Posterior vena cava (tissue), 2 donors: ENCODE measurements at regions not wholly inside any gene's neighbourhood (a gene's known extent, or its start where the extent isn't known, plus 50 kb on each side); places are given as distances from the start of the nearest gene placed in this dataset.

Experiments used
- DNase-seq: peaks from one replicate; pipeline ENCODE4 v3.0.0-alpha.2; 2020; ENCODE audit warnings: low spot score
- intact Hi-C, 2 donors: fragments of 100-400 bp; cut with DNase I; formaldehyde crosslinking; loops; one replicate each; pipeline versions ENCODE4 v1.14.1 to v1.14.2; 2022 to 2023
- donor health status: DM: yes; HTN: yes; CAD: no.
- donor health status: DM: yes; HTN: yes; CAD: no.

DNA sequence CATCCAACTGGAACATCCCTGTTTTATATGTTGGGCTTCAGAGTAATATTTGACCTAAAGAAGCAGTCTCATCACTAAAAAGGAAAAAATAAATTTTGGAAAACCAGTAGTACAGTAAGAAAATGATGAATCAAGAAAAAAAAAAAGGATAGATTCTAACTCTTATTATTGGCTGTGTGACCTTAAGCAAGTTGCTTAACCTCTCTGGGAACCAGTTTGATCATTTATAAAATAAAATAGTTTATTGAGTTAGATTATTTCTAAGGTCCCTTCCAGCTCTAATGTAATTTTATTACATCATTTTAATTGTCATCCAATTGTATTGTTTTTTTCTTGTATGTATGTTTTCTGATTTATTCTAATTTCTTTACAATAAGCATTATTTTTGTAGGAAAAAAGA is 127.0 kb downstream of the PRELID2 start:
- intact Hi-C loops = no loop called here
- no peak for DNase-seq

DNA sequence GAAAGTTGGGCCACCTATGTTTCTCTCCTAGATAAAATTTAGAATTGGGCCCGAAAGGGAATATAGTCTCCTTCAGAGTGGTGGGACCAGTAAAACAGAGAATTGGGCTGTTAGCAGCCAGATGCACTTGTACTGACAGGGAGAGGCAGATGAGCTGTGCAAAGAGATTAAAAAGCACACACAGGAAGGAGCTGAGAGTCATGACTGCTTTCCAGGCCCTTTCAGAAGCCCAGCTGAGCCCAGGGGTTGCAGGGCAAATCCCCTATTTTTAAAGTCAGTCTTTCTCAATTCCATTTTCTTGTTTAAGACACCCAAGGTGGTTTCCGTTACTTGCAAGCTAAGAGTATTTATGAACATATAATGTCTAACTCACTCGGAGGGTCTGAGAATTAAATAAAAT is 130.4 kb downstream of the PRELID2 start:
- intact Hi-C loops = no loop called here
- no peak for DNase-seq

DNA sequence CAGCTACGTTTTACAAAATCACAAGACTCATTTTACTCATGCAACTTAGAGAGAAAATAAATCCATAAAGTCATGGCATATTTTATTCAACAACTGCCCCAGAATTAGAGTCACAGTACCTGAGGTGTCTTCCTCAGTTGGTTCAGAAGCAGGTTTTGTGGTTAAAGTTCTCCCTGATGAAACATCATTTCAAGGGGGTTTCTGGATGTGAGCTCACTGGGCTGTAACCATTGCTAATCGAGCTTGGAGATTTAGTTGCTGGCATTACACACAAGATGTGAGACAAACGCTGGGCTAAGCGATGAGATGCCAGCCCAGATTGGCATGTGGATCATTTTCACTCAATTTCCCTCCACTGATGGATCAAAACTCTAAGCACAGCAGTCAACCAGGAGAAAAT is 131.3 kb downstream of the PRELID2 start:
- no peak for DNase-seq
- intact Hi-C loops = no loop called here

DNA sequence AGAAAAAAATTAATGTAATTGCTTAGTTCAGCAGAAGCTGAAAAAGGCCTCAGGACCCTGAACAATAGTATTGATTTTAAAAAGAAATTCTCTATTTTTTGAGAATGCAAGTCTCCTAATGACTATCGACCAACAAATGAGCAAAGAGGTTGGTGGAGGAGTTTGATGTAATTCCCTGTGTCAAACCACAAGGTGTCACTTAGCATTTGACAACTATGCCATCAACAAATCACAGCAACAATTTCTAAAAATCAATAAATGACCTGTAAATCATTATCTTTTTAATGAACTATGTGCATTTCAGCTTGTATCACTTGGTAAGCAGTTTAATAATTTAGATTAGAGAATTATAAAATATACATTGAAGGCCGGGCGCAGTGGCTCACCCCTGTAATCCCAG is 133.7 kb downstream of the PRELID2 start:
- intact Hi-C loops = no loop called here
- no peak for DNase-seq

DNA sequence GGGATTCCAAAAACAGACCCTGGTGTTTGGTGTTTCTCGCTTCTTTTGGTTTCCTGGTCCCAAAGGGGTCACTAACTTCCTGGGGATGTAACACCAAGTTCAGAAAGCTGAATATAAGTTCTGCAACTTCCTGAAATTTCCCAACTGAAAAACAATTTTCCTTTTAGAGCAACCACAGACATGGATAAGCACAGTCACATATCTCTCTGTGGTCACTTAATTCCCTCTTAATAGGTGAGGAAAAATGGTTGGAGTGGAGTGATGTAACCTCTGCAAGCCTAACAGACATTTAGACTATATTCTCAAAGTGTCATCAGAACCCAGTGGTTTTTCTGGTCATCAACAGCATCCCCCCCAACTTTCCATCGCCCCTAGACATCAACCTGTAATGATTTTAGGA is 135.3 kb downstream of the PRELID2 start:
- intact Hi-C loops = no loop called here
- DNase-seq = no peak

DNA sequence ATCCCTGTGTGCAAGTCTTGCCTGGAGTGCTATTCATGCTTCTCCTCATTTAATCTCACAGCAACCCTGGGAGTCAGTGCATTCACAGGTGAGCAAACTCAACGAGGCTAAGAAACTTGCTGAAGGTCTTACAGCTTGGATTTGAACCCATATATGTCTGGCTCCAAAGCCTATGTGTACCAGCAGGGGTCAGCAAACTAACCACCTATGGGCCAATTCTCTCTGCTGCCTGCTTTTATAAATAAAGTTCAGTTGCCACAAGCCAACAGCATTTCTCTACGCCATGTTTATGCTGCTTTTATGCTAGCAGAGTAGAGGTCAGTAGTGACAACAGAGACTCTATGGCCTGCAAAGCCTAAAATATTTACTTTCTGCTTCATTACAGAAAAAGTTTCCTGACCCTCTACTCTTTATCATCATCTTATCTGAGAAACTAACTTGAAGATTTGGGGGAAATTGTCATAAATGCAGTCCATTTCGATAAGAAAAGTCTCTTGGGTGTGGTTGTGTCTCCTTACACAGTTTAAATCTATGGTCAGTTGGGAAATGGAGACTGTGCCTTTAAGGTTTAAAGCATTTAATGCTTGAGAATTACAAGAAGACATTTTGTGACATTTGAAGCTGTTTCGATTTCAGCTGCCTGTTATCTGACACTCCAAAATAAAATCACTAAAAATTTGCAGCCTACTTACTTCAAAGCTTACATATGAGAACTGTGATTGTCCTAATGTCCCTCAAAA is 137.7 kb downstream of the PRELID2 start:
- intact Hi-C loops = no loop called here

DNA sequence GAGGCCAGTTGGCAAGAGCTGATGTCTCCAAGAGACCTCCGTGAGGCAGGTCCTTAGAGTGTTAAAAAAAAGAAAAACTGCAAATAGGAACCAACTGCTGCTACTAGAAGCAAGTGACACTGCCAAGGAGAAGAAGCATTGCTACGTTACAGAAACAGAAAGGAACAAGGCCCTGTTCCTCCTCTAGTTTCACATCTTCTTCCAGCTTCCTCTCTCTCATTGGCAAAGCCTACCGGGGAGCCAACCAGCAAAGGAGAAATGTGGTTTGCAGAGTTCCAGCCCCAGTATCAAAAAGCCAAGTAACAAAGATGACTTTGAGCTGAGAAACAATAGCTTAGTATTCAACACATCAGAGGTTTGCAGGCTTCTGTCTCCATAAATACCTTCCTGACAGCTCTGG is 145.9 kb downstream of the PRELID2 start:
- intact Hi-C loops = loop anchor here in 1 of 2 donors (10.0 kb wide), 1 partner anchor 1256 kb away; no protein-coding TSS in a partner anchor
- DNase-seq = no peak

More for the DNA sequence above, 137.7 kb downstream of the PRELID2 start:
- no peak for DNase-seq

DNA sequence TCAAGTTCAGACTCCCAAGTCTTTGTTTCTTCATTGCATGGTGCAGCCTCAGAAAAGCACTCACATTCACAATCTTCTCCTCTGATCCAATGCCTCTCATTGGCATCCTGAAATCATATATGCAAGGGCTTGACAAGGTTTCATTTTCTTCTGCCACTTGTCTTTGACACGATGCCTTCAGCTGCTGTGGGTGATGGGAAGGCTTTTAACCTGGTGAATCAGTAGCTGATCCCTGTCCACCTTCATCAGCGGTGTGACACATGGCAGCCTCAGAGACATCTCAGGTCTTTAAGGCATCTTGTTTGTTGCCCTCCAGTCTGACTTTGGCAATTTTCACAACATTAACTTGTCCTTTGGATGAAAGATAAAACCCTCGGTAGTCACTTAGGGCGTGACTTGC is 147.2 kb downstream of the PRELID2 start:
- no peak for DNase-seq
- intact Hi-C loops = loop anchor here in 1 of 2 donors (10.0 kb wide), 1 partner anchor 1257 kb away; no protein-coding TSS in a partner anchor

DNA sequence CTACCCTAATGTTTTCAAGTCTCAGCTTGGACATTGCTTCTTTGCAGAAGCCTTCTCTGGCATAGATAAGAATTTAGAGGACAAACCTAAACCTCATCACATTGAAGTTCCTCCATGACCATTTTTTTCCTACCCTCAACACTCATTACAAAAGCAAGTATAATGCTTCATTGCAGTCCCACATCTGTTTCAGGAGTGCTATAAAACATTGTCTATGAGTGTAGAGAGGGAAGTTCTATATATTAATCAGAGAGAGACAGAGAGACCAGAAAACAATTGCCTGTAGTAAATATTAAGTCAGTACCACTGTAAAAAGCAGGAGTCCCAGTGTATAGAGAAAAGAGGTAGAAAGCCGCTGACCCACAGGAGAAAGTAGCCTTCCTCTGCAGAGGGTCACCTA is 149.7 kb downstream of the PRELID2 start:
- no peak for DNase-seq
- intact Hi-C loops = loop anchor here in 1 of 2 donors (10.0 kb wide), 1 partner anchor 1259 kb away; no protein-coding TSS in a partner anchor

DNA sequence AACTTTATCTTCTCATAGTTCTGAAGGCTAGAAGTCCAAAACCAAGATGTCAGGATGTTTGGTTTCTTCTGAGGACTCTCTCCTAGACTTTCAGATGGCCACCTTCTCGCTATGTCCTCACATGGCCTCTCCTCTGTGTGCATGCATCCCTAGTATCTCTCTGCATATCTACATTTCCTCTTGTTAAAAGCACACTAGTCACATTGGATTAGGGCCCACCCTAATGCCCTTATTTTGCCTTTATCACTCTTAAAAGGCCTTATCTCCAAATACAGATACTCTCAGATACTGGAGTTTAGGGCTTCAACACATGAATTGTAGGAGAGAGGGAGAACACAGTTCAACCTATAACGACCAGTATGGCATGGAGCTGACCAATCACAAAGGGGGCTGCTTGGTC is 151.7 kb downstream of the PRELID2 start:
- intact Hi-C loops = loop anchor here in 1 of 2 donors (10.0 kb wide), 1 partner anchor 1261 kb away; no protein-coding TSS in a partner anchor

DNA sequence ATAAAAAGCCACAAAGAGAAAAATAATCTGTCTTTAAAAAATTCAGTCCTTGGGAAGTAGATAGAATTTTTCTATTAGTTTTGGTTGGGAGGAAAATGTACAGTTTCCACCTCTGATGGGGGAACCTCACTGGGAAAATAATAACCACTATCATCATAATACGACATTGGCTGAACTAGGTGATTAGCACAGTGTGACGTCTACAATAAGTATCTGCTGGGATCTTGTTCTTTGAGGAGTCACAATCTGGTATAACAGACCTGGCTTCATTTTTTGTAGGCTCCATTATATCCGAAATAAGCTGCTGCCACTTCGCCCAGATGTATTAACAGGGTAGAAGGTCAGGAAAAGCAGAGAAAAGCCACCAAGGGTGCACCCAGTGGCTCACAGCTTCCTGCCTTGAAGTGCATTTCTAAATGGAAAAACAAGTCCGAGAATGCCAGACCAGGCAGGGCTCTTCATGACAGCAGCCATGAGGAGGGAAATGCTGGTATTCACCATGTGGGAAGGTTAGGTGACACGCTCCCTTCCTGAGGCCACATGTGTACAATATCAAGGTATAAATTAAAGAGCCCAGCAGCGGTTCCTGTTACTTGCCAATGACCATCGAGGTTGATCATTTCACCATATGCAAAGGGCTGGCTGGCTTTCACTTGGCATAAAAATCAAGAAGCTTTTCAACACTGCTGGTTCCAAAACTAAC is 152.8 kb downstream of the PRELID2 start:
- DNase-seq = no peak
- intact Hi-C loops = loop anchor here in 1 of 2 donors (10.0 kb wide), 1 partner anchor 1262 kb away; no protein-coding TSS in a partner anchor

More for the DNA sequence above, 151.7 kb downstream of the PRELID2 start:
- no peak for DNase-seq

DNA sequence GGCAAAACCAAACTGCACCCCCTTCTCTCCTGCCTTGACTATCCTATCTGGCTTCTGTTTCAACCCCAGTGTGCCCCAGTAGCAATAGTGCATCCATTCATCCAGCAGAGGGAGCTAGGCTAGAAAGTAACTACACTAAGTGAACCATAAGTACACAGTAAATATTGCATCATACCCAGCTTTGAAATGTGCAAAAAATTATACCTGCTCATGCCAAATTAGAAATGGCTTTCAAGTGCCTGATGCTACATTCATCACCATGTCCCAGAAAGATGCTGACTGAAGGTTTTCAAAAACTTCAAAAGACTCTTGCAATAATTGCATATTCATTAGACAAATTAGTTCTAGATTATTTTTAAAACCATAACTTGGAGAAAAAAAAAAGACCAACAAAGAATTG is 153.5 kb downstream of the PRELID2 start:
- no peak for DNase-seq
- intact Hi-C loops = loop anchor here in 1 of 2 donors (10.0 kb wide), 1 partner anchor 1263 kb away; no protein-coding TSS in a partner anchor

DNA sequence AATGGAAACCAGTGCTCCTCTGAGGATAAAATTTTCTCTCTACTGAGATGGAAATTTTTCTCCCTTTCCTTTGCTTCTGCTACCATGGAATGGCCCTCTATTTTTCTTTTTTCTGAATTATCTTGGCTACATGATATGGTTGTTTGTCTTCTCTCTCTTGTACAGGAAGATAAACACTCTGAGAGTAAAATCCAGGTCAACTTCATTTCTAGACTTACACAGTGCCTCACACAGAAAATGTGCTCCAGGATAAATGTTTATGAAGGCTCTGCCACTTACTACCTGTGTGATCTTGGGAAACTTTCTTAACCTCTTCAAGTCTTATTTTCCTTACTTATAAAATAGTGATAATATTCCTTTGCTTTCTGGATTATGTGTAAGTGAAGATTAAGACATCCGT is 153.9 kb downstream of the PRELID2 start:
- intact Hi-C loops = loop anchor here in 1 of 2 donors (10.0 kb wide), 1 partner anchor 1264 kb away; no protein-coding TSS in a partner anchor

DNA sequence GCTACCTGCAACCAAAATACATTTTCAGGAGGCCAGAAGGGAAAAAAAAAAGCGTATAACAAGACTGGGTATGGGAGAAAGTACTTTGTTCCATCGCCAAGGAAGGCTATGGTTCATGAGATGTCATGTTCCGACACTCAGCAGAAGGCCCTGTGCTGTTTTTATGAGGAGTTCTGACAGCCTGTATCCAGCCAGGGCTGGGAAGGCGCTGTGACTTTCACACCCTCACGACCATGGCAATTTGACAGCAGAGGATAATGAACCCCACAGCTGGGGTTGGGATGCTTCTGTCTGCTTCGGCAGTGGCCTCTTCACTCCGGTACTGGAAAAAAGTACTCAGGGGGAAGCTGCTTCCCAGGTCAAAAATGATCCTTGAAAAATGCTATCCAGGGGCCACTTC is 154.4 kb downstream of the PRELID2 start:
- intact Hi-C loops = loop anchor here in 1 of 2 donors (10.0 kb wide), 1 partner anchor 1264 kb away; no protein-coding TSS in a partner anchor
- no peak for DNase-seq

More for the DNA sequence above, 153.9 kb downstream of the PRELID2 start:
- DNase-seq = no peak

DNA sequence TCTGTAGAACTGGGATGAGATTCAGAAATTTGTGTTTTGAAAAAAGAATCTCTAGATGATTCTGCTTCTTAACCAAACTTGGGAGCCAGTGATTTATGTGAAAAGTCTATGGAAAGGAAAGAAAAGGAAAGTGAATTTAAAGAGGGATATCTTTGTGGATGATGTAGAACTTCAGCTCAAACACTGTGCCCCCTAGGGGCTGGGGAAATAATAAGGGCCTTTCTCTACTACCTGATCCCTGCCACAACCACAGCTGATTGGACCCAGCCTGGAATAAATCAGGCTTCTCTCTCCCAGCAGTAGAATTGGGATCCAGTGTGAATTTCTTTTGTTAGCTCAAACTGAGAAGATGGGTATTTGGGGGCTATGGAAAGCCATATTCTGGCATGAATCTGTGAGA is 155.0 kb downstream of the PRELID2 start:
- intact Hi-C loops = loop anchor here in 1 of 2 donors (10.0 kb wide), 1 partner anchor 1265 kb away; no protein-coding TSS in a partner anchor
- DNase-seq = no peak

DNA sequence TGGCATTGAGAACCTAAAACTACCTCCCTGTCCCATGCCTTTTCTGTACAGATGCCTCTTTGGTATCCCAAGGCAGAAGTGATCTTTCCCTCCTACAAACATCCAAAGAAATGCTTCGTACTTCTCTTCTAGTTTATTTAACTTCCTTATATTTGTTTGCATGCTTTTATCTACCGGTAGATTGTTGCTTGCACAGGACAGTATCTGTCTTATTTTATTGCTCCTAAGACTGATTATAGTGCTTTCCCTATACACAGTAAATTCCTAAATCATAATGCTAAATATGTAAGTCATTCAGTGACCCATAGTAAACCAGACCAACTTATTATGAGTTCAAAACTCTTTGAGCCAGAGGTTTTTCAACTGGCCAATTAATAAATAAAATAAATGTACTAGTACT is 156.9 kb downstream of the PRELID2 start:
- no peak for DNase-seq
- intact Hi-C loops = no loop called here

DNA sequence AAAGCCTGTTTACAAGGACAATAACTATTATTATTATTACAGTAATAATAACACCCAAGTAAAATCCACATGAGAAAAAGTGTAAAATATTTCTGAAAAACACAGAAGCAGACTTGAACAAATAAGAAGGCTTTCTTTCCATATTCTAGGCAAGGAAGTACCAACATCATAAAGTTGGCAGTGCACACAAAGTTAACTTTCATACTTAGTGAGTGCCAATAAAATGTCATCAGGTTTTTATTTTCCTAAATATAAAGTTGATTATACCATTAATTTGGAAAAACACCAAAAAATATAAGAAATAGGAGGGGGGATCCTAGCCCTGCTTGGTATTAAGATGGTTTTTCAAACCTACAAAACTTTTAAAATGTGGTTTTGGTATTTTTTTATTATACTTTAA is 161.4 kb downstream of the PRELID2 start:
- no peak for DNase-seq
- intact Hi-C loops = no loop called here

DNA sequence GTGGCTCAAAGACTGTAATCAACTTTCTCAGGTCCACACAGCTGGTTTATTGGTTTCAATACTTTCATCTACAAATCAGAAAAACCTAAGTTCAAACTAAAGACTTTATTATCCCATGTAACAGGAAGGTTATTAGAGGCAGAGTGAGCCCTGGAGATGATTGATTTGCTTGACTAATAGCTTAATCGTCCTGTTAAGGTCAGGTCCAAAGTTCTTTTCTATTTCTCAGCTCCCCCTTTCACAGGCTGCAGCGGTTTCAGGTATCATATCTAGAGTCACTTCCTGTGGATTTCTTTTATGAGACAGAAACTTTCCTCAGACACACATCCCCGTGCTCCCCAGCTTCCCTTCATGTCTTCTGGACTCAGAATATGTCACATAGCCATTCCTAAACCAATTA is 166.4 kb downstream of the PRELID2 start:
- DNase-seq = no peak
- intact Hi-C loops = no loop called here

DNA sequence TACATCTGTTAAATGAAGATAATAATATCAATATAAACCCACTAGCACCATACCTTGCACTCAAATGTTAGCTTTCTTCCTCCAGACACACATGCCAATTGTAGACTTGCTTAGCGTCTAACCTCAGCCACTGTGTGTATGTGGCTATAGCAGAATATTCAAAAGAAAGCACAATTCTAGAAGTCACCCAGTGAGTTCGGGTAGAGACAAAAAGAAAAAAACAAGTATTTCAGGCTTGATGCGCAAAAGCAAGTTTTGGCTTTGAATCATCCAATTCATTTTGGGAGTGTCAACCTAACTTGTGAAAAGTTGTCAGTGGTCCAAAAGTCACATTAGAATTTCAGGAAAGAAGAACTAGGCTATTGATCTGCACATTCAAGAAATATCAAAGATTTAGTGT is 167.4 kb downstream of the PRELID2 start:
- DNase-seq = no peak
- intact Hi-C loops = no loop called here

DNA sequence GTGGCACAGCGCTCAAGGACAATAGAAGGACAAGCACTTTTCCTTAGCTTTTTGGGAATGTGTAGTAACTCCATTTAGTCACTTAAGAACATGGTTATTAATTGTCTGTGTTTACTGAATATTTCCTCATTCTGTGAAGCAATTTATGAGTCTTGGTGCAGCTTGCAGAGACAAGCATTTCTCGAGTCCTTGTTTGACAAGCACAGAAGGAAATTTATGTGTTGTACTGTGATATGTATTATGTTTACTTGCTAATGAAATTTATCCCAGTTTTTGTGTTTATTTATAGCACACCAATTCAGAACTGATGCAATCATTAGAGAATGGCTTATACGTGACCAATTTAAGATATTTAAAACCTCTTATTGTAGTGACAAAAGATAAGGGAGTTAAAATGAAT is 168.6 kb downstream of the PRELID2 start:
- no peak for DNase-seq
- intact Hi-C loops = no loop called here
